HFFc6 (cell line): ENCODE measurements at regions not wholly inside any gene's neighbourhood (a gene's known extent, or its start where the extent isn't known, plus 50 kb on each side); places are given as distances from the start of the nearest gene placed in this dataset.

Experiments used
- DNase-seq: peaks from one replicate; pipeline ENCODE4 v3.0.0-alpha.2; 2018
- H3K27ac Mint-ChIP-seq: 2 replicates; pipeline ENCODE4 v1.8.0; 2020; ENCODE audit warnings: mild to moderate bottlenecking, mixed read lengths
- H3K27me3 Mint-ChIP-seq: 2 replicates; pipeline ENCODE4 v1.8.0; 2021; ENCODE audit warnings: mild to moderate bottlenecking, moderate library complexity, mixed read lengths; ENCODE audit not compliant: insufficient read depth
- H3K36me3 Mint-ChIP-seq: 2 replicates; pipeline ENCODE4 v1.8.0; 2021; ENCODE audit warnings: low read depth, mixed read lengths
- H3K4me1 Mint-ChIP-seq: 2 replicates; pipeline ENCODE4 v1.8.0; 2020; ENCODE audit warnings: low read depth, mixed read lengths
- H3K4me3 Mint-ChIP-seq: 2 replicates; pipeline ENCODE4 v1.8.0; 2020; ENCODE audit warnings: mild to moderate bottlenecking, moderate library complexity, mixed read lengths
- H3K9me3 Mint-ChIP-seq: 2 replicates; pipeline ENCODE4 v1.8.0; 2020; ENCODE audit warnings: mild to moderate bottlenecking, mixed read lengths
- CTCF ChIP-seq: fragments of 200-600 bp; sonication (generic); IDR thresholded peaks from 2 replicates; pipeline ENCODE4 v1.5.0; 2021; ENCODE audit warnings: antibody characterized with exemption, mild to moderate bottlenecking

- H3K4me3 Mint-ChIP-seq, result no peak overlapping the region
- H3K4me1 Mint-ChIP-seq, result no peaks in the 10 kb centered on the region
- H3K9me3 Mint-ChIP-seq, result peaks cover 49% of the 10 kb centered on the region
- 0 out of 2 replicates have a peak, but pooled peaks cover 1% of the 10 kb centered on the region for H3K27me3 Mint-ChIP-seq
- TF ChIP-seq CTCF, result no peak
- H3K36me3 Mint-ChIP-seq, result no peaks in the 10 kb centered on the region
- no peak overlapping the region for H3K27ac Mint-ChIP-seq
- DNase-seq, result no peak
Observed at GRCh38 chr20:60658681-60659080, 593.4 kb upstream of the CDH4 start.

- H3K36me3 Mint-ChIP-seq, result no peaks in the 10 kb centered on the region
- no peak for TF ChIP-seq CTCF
- H3K27me3 Mint-ChIP-seq, result 0 out of 2 replicates have a peak, but pooled peaks cover 1% of the 10 kb centered on the region
Observed at GRCh38 chr20:60659240-60659639, 592.8 kb upstream of the CDH4 start.

DNA sequence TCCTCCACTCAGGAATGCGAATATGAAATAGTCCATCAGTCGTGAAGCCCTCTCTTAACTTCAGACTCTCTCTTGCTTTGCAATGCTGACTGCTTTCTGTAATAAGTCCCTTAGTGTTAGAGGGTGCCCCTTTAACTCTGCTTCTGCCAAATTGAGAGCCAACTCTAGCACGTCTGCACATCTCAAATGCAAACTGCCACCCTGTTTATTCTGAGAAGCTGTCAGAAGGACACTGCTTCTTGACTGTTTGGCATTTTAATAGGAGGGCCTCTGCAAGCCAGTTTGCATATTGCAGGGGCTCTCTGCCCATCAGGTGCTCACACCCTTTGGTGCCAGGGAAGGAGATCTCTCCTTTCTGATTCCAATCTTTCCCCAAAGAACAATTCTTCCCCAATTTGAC lies 589.8 kb upstream of the CDH4 start:
- peaks cover 1% of the 10 kb centered on the region; the same call in 1 of the 2 replicates for H3K27me3 Mint-ChIP-seq
- H3K9me3 Mint-ChIP-seq, result peaks cover 30% of the 10 kb centered on the region
- TF ChIP-seq CTCF, result no peak
- H3K4me1 Mint-ChIP-seq, result no peaks in the 10 kb centered on the region
- H3K4me3 Mint-ChIP-seq, result no peak overlapping the region
- no peak overlapping the region for H3K27ac Mint-ChIP-seq
- DNase-seq, result no peak
- H3K36me3 Mint-ChIP-seq, result no peaks in the 10 kb centered on the region

More at GRCh38 chr20:60659240-60659639, 592.8 kb upstream of the CDH4 start:
- no peak for DNase-seq
- Mint-ChIP-seq H3K27ac (no peak overlapping the region), H3K4me3 (no peak overlapping the region), H3K9me3 (peaks cover 47% of the 10 kb centered on the region), H3K4me1 (no peaks in the 10 kb centered on the region)

GRCh38 chr20:60664106-60664505 lies 588.0 kb upstream of the CDH4 start:
- Mint-ChIP-seq H3K4me1 (no peaks in the 10 kb centered on the region), H3K36me3 (no peaks in the 10 kb centered on the region), H3K4me3 (no peak overlapping the region), H3K27me3 (peaks cover 1% of the 10 kb centered on the region; the same call in 1 of the 2 replicates), H3K27ac (no peak overlapping the region), H3K9me3 (peaks cover 20% of the 10 kb centered on the region; the same call in 1 of the 2 replicates)
- TF ChIP-seq CTCF, result no peak
- DNase-seq, result no peak

DNA sequence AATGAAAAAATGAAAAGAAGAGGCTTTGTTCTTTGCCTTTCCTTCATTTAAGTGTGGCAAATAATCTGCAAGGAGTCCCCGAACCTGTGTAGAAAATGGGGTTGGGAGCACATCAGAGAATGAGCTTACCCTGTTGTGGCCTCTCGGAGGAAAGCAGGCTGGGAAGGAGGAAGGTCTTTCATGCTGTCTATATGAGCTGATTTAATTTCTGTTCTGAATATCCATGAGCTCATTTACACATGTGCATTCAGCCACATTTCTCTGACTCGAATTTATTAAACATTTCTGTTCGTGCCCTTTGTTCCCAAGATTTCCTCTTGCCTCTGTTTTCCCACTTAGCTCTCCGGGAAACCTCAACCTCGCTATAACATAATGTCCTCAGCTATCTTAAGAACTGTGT lies 584.4 kb upstream of the CDH4 start:
- H3K4me3 Mint-ChIP-seq, result no peak overlapping the region
- TF ChIP-seq CTCF, result no peak
- DNase-seq, result no peak
- no peaks in the 10 kb centered on the region; the same call in none of the 2 replicates for H3K27me3 Mint-ChIP-seq
- no peaks in the 10 kb centered on the region for H3K4me1 Mint-ChIP-seq
- peaks cover 4% of the 10 kb centered on the region; the same call in 1 of the 2 replicates for H3K9me3 Mint-ChIP-seq
- no peaks in the 10 kb centered on the region for H3K36me3 Mint-ChIP-seq
- H3K27ac Mint-ChIP-seq, result no peak overlapping the region

DNA sequence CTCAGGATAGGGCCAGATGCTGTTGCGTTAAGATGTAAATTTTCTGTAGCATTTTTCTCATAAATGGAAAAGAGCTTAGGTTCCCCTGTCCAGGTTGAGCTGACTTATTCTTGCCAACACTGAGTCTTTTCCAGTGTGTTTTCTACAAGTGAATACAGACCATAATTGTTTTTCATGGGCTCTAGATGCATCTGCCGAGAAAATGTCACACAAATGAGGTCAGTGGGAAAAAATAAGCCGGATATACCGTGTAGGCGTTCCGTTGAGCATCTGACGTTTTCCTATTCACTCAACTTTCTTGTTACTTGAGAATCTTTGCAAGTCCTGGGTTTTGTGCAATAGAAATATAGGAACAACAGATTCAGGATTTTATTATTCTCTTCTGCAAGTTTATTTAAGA lies 582.9 kb upstream of the CDH4 start:
- TF ChIP-seq CTCF, result no peak
- Mint-ChIP-seq H3K9me3 (peaks cover 4% of the 10 kb centered on the region; the same call in 1 of the 2 replicates), H3K4me3 (no peak overlapping the region), H3K27ac (no peak overlapping the region), H3K36me3 (no peaks in the 10 kb centered on the region), H3K4me1 (no peaks in the 10 kb centered on the region), H3K27me3 (no peaks in the 10 kb centered on the region; the same call in none of the 2 replicates)
- DNase-seq, result no peak
